ENCODE measurements at regions not wholly inside any gene's neighbourhood (a gene's known extent, or its start where the extent isn't known, plus 50 kb on each side); places are given as distances from the start of the nearest gene placed in this dataset.
"Not testable (repeated sequence)": the region's sequence is repeated elsewhere in the genome, so short reads cannot be mapped to it uniquely, and the experiment has no call there.

DNA sequence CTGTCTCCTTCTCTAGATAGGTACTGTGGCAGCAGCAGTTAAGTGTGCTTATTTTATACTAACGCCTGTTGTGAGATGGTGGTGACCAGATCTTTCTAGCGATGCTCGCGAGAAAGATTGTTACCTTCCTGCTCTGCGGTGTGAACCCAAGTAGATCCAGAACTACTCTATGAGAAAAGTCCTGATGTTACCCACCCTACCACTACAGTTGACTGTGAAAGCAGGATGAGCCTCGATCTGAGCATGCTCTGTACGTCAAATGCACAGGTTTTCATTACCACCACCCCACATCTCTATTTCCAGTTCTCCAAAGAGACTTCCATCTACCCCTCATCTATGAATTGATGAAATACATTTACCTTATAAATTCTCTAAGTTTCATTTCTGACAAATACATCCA lies 64.6 kb upstream of the KCTD7 start:
- Mint-ChIP-seq H3K9me3 (ENCODE audit: low read depth) (no peaks in the 10 kb centered on the region), H3K4me1 (ENCODE audit: low read depth) (peaks cover 26% of the 10 kb centered on the region), H3K27ac (ENCODE audit: unreplicated experiment) (no peak overlapping the region), H3K4me3 (ENCODE audit: unreplicated experiment) (no peak overlapping the region), H3K36me3 (ENCODE audit: low read depth) (peaks cover 6% of the 10 kb centered on the region), H3K27me3 (ENCODE audit: low read depth) (no peaks in the 10 kb centered on the region)
- TF ChIP-seq, protein P1, sequence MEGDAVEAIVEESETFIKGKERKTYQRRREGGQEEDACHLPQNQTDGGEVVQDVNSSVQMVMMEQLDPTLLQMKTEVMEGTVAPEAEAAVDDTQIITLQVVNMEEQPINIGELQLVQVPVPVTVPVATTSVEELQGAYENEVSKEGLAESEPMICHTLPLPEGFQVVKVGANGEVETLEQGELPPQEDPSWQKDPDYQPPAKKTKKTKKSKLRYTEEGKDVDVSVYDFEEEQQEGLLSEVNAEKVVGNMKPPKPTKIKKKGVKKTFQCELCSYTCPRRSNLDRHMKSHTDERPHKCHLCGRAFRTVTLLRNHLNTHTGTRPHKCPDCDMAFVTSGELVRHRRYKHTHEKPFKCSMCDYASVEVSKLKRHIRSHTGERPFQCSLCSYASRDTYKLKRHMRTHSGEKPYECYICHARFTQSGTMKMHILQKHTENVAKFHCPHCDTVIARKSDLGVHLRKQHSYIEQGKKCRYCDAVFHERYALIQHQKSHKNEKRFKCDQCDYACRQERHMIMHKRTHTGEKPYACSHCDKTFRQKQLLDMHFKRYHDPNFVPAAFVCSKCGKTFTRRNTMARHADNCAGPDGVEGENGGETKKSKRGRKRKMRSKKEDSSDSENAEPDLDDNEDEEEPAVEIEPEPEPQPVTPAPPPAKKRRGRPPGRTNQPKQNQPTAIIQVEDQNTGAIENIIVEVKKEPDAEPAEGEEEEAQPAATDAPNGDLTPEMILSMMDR (IDR thresholded peaks at IDR 0.05): no peak
- DNase-seq (ENCODE audit: low spot score): no peak

DNA sequence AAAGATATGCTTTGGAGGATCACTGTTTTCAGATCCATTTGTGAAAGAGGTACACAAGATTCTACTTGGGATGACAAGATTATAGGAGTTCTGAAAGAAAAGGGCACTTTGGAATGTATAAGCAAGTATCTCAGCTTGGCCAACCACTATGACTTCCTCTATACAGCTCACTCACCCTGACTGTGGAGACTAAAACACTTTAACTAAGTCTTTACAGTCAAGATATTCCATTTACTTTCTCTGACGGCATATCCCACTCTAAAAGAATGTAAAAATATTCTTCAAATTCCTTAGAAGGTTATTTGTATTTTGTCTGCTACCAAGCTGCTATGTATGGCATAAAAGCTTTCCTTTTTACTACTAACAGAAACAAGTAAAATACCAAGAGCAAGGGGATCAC lies 58.5 kb upstream of the KCTD7 start:
- Mint-ChIP-seq H3K27ac (ENCODE audit: unreplicated experiment) (peak overlapping the region; percentile 75), H3K4me3 (ENCODE audit: unreplicated experiment) (peak overlapping the region; percentile 11), H3K36me3 (ENCODE audit: low read depth) (peaks cover 13% of the 10 kb centered on the region), H3K4me1 (ENCODE audit: low read depth) (peaks cover 56% of the 10 kb centered on the region)
- not testable (repeated sequence) for H3K9me3 Mint-ChIP-seq (ENCODE audit: low read depth); H3K27me3 Mint-ChIP-seq (ENCODE audit: low read depth); DNase-seq (ENCODE audit: low spot score)

DNA sequence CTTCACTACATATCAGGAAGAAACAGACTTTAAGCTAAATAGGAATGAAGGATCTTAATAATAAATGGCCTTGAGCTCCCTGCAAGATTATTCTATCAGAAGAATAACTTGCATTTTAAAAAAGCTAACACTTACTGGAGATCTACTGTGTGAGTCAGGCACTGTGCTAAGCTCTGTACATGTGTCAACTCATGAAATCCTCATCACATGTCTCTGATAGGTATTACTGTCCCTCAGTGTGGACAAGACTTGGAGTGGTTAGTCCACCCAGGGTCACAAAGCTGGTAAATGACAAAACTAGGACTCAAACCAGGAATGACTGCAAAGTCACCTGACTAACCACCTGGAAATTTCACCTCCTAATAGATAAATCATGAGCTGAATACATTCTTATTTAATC lies 57.1 kb upstream of the KCTD7 start:
- DNase-seq (ENCODE audit: low spot score): no peak

DNA sequence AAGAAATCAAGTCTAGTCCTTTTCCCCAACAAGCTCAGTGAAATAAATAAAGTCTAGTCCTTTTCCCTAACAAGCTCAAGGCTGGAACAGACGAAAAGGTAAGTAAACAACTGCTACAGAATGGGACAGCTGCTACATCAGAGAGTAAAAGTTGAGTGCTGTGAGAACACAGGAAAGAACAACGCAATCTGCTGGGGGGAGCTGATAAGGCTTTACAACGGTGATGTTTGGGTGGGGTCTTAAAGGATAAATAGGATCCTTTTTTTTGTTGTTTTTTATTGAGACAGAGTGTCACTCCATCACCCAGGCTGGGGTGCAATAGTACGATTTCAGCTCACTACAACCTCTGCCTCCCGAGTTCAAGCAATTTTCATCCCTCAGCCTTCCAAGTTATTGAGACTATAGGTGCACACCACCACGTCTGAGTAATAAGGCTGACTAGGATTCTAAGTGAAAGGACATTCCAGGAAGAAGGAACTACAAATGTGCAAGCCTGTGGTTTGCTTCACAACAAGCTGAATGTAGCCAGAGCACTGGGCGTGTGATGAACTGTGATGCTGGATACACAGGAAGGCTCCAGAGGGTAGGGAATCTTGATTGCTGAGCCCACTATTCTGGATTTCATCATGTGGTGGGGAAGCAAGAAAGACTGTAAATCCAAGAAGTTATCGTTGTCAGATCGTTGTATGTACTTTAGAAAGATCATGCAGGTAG lies 54.7 kb upstream of the KCTD7 start:
- DNase-seq (ENCODE audit: low spot score); H3K36me3 Mint-ChIP-seq (ENCODE audit: low read depth); H3K9me3 Mint-ChIP-seq (ENCODE audit: low read depth); H3K27me3 Mint-ChIP-seq (ENCODE audit: low read depth); H3K4me3 Mint-ChIP-seq (ENCODE audit: unreplicated experiment): not testable (repeated sequence)
- Mint-ChIP-seq H3K4me1 (ENCODE audit: low read depth) (peaks cover 60% of the 10 kb centered on the region), H3K27ac (ENCODE audit: unreplicated experiment) (peak overlapping the region; percentile 19)

More for the DNA sequence above, 57.1 kb upstream of the KCTD7 start:
- Mint-ChIP-seq H3K36me3 (ENCODE audit: low read depth) (peaks cover 9% of the 10 kb centered on the region), H3K27ac (ENCODE audit: unreplicated experiment) (no peak overlapping the region), H3K4me3 (ENCODE audit: unreplicated experiment) (no peak overlapping the region), H3K9me3 (ENCODE audit: low read depth) (no peaks in the 10 kb centered on the region), H3K4me1 (ENCODE audit: low read depth) (peaks cover 64% of the 10 kb centered on the region), H3K27me3 (ENCODE audit: low read depth) (no peaks in the 10 kb centered on the region)
- TF ChIP-seq, protein P1 (IDR thresholded peaks at IDR 0.05): no peak

DNA sequence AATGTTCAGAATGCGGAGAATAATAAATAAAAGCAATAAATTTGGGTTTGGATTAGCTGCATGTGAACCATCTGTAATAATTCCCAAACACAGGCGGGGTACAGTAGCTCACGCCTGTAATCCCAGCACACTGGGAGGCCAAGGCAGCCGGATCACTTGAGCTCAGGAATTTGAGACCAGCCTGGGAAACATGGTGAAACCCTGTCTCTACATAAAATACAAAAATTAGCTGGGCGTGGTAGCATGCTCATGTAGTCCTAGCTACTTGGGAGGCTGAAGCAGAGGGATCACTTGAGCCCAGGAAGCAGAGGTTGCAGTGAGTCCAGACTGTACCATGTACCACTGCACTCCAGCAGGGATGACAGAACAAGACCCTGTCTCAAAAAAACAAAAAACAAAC lies 53.9 kb upstream of the KCTD7 start:
- not testable (repeated sequence) for DNase-seq (ENCODE audit: low spot score); H3K4me3 Mint-ChIP-seq (ENCODE audit: unreplicated experiment)
- H3K27ac Mint-ChIP-seq (ENCODE audit: unreplicated experiment): peak overlapping the region; percentile 0

DNA sequence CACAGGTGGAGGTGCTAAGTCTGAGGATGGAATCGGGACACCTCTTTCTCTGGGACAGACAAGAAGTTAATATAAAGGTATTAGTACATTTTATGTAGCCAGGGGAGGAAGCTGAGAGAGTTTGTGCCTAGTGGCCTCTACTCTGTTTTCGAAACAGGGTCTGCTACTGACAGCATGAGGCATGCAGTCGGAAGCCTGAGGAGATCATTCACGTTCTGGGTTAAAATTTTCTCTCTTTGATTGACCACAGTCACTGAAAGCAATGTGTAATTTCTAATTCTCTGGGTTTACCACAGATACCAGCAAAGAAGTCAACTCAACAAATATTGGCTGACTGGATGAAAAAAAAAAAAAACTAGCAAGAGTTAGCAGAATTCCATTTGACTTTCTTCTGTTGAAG lies 53.3 kb upstream of the KCTD7 start:
- peaks cover 9% of the 10 kb centered on the region for H3K36me3 Mint-ChIP-seq (ENCODE audit: low read depth)
- peaks cover 54% of the 10 kb centered on the region for H3K4me1 Mint-ChIP-seq (ENCODE audit: low read depth)
- no peaks in the 10 kb centered on the region for H3K27me3 Mint-ChIP-seq (ENCODE audit: low read depth)
- peak overlapping the region; percentile 5 for H3K27ac Mint-ChIP-seq (ENCODE audit: unreplicated experiment)
- H3K4me3 Mint-ChIP-seq (ENCODE audit: unreplicated experiment): no peak overlapping the region
- H3K9me3 Mint-ChIP-seq (ENCODE audit: low read depth): no peaks in the 10 kb centered on the region
- no peak for DNase-seq (ENCODE audit: low spot score)
- TF ChIP-seq, protein P1 (IDR thresholded peaks at IDR 0.05): no peak

More for the DNA sequence above, 53.9 kb upstream of the KCTD7 start:
- not testable (repeated sequence) for H3K36me3 Mint-ChIP-seq (ENCODE audit: low read depth); H3K27me3 Mint-ChIP-seq (ENCODE audit: low read depth); H3K9me3 Mint-ChIP-seq (ENCODE audit: low read depth)
- H3K4me1 Mint-ChIP-seq (ENCODE audit: low read depth): peaks cover 58% of the 10 kb centered on the region

DNA sequence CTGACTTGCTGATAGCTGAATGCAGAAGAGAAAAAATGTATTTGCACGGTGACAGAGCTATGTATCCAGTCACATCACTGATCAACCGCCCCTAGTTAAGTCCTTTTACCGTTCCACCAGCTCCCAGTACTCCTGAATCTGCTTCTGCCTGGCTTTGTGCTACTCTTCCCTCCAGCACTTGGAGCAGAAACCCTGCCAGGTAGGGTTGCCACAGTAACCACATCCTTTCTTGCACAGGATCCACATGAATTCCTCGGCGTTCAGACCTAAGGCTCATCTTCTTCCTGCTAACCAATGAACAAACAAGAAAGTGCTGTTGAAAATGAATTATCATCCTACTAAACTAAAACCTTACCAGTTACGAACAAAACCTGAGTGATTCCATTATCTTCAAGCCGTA lies 52.0 kb upstream of the KCTD7 start:
- Mint-ChIP-seq H3K4me3 (ENCODE audit: unreplicated experiment) (no peak overlapping the region), H3K27me3 (ENCODE audit: low read depth) (no peaks in the 10 kb centered on the region), H3K36me3 (ENCODE audit: low read depth) (peaks cover 9% of the 10 kb centered on the region), H3K9me3 (ENCODE audit: low read depth) (no peaks in the 10 kb centered on the region), H3K4me1 (ENCODE audit: low read depth) (peaks cover 48% of the 10 kb centered on the region), H3K27ac (ENCODE audit: unreplicated experiment) (peak overlapping the region; percentile 4)
- DNase-seq (ENCODE audit: low spot score): no peak
- TF ChIP-seq, protein P1 (IDR thresholded peaks at IDR 0.05): no peak
